ENCODE measurements at regions not wholly inside any gene's neighbourhood (a gene's known extent, or its start where the extent isn't known, plus 50 kb on each side); places are given as distances from the start of the nearest gene placed in this dataset.

DNA sequence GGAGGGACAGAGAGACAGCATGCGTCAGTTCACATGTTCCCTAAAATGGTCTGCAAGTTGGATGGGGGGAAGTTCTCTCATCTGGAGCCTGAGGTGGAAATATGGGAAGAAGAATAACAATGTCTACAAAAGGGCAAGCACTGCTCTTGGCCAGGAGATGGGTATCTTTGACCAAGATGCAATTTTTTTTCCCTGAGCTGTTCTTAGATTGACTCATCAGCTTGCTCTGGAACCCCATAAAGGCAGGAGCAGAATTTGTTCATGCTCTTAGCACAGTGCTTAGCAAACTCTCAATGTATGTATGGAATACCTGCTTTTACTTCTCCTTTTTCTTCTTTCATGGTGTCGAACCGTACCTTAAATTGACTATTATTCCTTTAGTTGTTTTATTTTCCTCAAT is 90.5 kb upstream of the ZNF827 start:
- intact Hi-C loops (cut with micrococcal nuclease): no loop called here

DNA sequence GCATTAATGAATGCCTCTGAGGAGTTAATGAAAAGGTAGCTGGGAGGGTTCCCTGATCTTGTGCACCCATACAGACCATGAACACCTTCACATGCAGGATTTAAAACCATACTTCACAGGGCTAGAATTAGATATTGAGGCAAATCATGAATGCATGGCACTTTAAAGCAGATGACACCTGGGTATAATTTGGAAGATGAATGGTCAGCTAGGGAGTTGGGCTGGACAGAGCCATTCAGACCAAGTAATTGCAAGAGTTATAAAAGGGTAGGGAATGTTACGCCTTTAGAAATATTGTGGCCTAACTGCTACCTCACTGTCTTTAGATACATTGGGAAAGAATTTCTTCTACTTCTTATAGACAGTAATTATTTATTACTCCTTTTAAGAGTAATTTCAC is 89.1 kb upstream of the ZNF827 start:
- intact Hi-C loops (cut with micrococcal nuclease): no loop called here

DNA sequence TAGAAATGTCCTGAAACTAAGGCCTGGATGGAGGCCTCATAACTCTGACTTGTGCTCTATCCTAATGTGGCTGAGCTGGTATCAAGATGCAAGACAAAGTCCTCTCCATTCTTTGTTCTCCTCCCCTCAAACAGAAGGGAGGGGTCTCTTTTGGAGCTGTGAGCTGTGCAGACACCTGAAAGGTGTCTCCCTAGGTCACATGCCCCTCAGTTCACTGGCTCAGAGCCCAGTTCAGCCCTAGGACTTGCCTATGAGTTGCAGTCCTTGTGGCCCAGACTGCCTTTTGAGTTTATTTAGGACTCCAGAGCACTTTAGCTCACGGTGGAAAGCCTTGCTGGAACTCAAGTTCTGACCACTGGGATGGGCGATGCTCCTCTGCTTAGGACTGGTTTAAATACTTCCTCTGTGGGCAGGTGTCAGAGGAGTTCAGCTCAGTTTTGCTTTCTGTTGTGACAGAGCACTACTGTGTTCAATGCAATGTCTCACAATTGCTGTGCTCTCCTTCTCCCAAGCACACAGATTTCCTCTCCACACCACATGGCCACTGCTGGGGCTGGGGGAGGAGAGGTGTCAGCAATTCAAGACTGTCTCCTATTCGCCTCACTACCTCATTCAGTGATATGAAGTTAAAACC is 84.8 kb upstream of the ZNF827 start:
- intact Hi-C loops (cut with micrococcal nuclease): no loop called here

DNA sequence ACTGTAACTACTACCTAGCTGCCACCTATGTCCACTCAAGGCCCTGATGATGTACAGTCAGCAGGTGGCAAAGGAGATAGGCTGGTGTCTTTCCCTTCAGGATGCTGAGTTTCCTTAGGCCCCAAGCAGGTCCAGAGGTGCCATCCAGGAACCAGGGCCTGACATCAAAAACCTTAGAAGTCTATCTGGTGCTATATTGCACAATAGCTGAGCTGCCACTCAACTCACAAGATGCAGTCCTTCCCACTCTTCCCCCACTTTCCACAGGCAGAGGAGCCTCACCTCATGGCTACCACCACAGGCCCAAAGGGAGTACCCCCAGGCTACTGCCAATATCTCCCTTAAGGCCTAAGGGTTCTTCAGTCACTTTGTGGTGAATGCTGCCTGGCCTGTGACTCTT is 83.9 kb upstream of the ZNF827 start:
- intact Hi-C loops (cut with micrococcal nuclease): no loop called here

DNA sequence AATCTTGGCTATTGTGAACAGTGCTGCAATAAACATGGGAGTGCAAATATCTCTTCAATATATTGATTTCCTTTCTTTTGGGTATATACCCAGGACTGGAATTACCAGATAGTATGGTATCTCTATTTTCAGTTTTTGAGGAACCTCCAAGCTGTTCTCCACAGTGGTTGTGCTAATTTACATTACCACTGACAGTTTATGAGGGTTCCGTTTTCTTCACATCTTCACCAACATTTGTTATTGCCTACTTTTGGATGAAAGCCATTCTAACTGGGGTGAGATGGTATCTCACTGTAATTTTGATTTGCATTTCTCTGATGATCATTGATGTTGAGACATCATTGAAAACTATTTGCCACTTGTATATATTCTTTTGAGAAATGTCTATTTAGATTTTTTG is 79.6 kb upstream of the ZNF827 start:
- intact Hi-C loops (cut with micrococcal nuclease): no loop called here

DNA sequence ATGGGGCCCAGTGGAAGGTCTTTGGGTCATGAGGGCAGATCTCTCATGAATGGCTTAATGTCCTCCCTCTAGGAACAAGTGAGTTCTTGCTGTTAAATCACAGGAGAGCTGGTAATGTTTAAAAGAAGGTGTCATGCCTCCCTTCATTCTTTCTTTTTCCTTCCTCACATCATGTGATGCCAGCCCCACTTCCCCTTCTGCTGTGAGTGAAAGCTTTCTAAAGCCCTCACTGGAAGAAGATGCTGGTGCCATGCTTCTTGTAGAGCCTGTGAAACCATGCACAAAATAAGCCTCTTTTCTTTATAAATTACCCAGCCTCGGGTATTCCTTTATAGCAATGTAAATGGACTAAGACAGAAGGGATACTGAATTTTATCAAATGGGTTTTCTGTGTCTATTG is 66.1 kb upstream of the ZNF827 start:
- intact Hi-C loops (cut with micrococcal nuclease): no loop called here

DNA sequence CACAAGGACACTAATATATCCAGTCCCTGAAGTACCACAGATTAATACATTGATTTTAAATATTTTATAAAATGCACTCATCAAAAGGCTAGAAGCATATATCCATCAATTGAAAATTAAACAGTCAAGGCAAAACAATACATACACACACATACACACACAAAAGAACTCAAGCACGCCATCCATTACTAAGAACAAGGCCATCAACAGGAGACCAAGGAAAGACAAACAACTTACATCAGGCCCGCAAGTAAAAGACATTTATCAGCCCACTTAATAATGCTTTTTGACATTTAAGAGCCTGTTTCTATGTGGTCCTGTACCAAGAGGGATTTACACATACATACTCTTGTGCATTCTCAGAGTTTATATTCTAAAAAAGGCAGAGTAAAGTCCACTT is 50.0 kb upstream of the ZNF827 start:
- intact Hi-C loops (cut with micrococcal nuclease): no loop called here

All from T-helper 2 cell treated with Interferon-gamma antibody and Interleukin-4, amounts not matched to agents 100 ng/mL and 5 ng/mL, for 36 hours (primary cell).